K562 (cell line): ENCODE measurements at regions not wholly inside any gene's neighbourhood (a gene's known extent, or its start where the extent isn't known, plus 50 kb on each side); places are given as distances from the start of the nearest gene placed in this dataset.

Experiments
- CREM ChIP-seq: IDR thresholded peaks from 2 replicates; pipeline ENCODE4 v1.6.1; 2014; ENCODE audit warnings: antibody characterized with exemption, low read depth
- GTF2E2 ChIP-seq: fragments of 200-800 bp; sonication (Bioruptor generic); IDR thresholded peaks from 2 replicates; pipeline ENCODE4 v1.6.1; 2016; ENCODE audit warnings: missing genetic modification characterization, missing compliant biosample characterization
- KAT7 ChIP-seq: sonication (generic); formaldehyde crosslinking; IDR thresholded peaks from 2 replicates; pipeline ENCODE4 v1.8.0; 2022; ENCODE audit warnings: missing genetic modification reagents, mild to moderate bottlenecking, borderline replicate concordance
- MEIS2 ChIP-seq: fragments of 450-650 bp; IDR thresholded peaks from 2 replicates; pipeline ENCODE4 v1.6.1; 2014; ENCODE audit warnings: mild to moderate bottlenecking; ENCODE audit not compliant: partially characterized antibody
- NFIC ChIP-seq: fragments of 450-650 bp; IDR thresholded peaks from 2 replicates; pipeline ENCODE4 v1.6.1; 2017; ENCODE audit warnings: mild to moderate bottlenecking, inconsistent platforms
- NR1H2 ChIP-seq: sonication (generic); formaldehyde crosslinking; IDR thresholded peaks from 2 replicates; pipeline ENCODE4 v1.4.0; 2020; ENCODE audit warnings: mild to moderate bottlenecking, missing genetic modification reagents
- PHF8 ChIP-seq: fragments of 200-600 bp; sonication (generic); IDR thresholded peaks from 2 replicates; pipeline ENCODE4 v1.6.1; 2012; ENCODE audit warnings: mixed run types, mild to moderate bottlenecking, inconsistent platforms, low read length, moderate library complexity, borderline replicate concordance
- RBM34 ChIP-seq: fragments of 200-400 bp; formaldehyde crosslinking; IDR thresholded peaks from 2 replicates; pipeline ENCODE4 v1.6.1; 2018; ENCODE audit warnings: low read length, borderline replicate concordance; ENCODE audit not compliant: insufficient read depth
- RNF2 ChIP-seq: sonication (generic); IDR thresholded peaks from 2 replicates; pipeline ENCODE4 v1.6.1; 2016
- SLC30A9 ChIP-seq: fragments of 250-450 bp; sonication (Bioruptor Pico); IDR thresholded peaks from 2 replicates; pipeline ENCODE4 v1.8.0; 2022; ENCODE audit warnings: mild to moderate bottlenecking, moderate library complexity
- SUPT5H ChIP-seq: fragments of 450-650 bp; IDR thresholded peaks from 2 replicates; pipeline ENCODE4 v1.6.1; 2016
- TRIM24 ChIP-seq, 2 experiments: fragments of 450-650 bp; IDR thresholded peaks; 2 replicates each; pipeline ENCODE4 v1.6.1; 2016
- WHSC1 ChIP-seq: IDR thresholded peaks from one replicate; pipeline ENCODE4 v1.6.1; 2012; ENCODE audit warnings: low read length, control low read depth, inconsistent platforms
- YBX1 ChIP-seq: fragments of 450-650 bp; IDR thresholded peaks from 2 replicates; pipeline ENCODE4 v1.7.1; 2016; ENCODE audit warnings: mild to moderate bottlenecking
- ZEB2 ChIP-seq: fragments of 450-650 bp; IDR thresholded peaks from 2 replicates; pipeline ENCODE4 v1.6.1; 2016
- ZNF282 ChIP-seq: sonication (generic); formaldehyde crosslinking; IDR thresholded peaks from 2 replicates; pipeline ENCODE4 v1.8.1; 2023; ENCODE audit warnings: missing genetic modification reagents
- ZNF77 ChIP-seq: fragments of 250-450 bp; sonication (Bioruptor Pico); IDR thresholded peaks from 2 replicates; pipeline ENCODE4 v1.5.0; 2020
- TF ChIP-seq, protein P1 (sequence below): IDR thresholded peaks from 2 replicates; pipeline ENCODE4 v1.6.1; 2011; ENCODE audit warnings: borderline replicate concordance, low read depth, mild to moderate bottlenecking, moderate library complexity, low read length; ENCODE audit not compliant: insufficient read depth, poor library complexity, severe bottlenecking
- TF ChIP-seq, protein P2 (sequence below): fragments of 450-650 bp; IDR thresholded peaks from 2 replicates; pipeline ENCODE4 v1.6.1; 2017; ENCODE audit warnings: antibody characterized with exemption
- TF ChIP-seq, protein P3 (sequence below): fragments of 250-450 bp; sonication (Bioruptor Pico); IDR thresholded peaks from 2 replicates; pipeline ENCODE4 v1.5.0; 2021; ENCODE audit warnings: mild to moderate bottlenecking, borderline replicate concordance
- TF ChIP-seq, protein P4 (sequence below): sonication (generic); formaldehyde crosslinking; IDR thresholded peaks from 2 replicates; pipeline ENCODE4 v1.8.0; 2022; ENCODE audit warnings: mild to moderate bottlenecking, missing genetic modification reagents

DNA sequence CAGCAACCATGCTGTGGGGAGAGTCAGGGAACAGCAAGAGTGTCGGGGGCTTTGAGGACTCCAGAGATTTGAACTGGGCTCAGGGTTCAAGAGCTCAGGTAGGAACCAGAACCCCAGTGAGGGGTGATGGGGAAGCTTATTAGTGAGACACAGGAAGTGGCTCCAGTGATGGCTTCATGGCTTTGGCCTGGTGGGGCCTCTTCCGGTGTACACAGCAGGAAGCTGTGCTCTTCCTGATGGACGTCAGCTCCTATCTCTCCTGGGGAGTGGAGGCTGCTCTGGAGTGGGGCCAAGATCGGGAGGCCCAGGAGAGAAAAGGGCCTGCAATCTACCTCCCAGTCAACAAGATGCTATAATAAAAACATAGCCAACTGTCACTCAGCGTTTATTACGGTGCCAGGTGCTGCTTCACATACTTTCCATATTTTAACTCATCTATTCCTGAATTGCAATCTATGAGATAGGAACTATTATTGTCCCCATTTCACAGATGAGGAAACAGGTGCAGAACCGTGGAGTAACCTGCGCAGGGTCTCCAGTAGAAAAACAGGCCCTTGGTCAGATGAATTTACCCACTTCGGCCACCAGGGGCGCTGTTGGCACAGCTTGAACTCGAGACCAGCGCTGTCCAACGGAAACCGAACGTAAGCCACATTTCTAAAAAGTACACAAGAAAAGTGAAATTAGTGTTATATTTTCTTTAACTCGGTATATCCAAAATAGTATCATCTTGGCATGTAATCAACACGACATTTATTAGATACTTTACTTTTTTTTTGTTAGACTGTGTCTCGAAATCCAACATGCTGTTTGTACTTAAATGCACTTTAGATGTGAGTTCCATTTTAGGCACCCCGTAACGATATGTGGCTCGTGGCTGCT is 63.6 kb upstream of the DLK1 start (continued):
- TF ChIP-seq, protein P1, sequence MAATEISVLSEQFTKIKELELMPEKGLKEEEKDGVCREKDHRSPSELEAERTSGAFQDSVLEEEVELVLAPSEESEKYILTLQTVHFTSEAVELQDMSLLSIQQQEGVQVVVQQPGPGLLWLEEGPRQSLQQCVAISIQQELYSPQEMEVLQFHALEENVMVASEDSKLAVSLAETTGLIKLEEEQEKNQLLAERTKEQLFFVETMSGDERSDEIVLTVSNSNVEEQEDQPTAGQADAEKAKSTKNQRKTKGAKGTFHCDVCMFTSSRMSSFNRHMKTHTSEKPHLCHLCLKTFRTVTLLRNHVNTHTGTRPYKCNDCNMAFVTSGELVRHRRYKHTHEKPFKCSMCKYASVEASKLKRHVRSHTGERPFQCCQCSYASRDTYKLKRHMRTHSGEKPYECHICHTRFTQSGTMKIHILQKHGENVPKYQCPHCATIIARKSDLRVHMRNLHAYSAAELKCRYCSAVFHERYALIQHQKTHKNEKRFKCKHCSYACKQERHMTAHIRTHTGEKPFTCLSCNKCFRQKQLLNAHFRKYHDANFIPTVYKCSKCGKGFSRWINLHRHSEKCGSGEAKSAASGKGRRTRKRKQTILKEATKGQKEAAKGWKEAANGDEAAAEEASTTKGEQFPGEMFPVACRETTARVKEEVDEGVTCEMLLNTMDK: peak; percentile 2
- TF ChIP-seq YBX1: no peak
- TF ChIP-seq RBM34: no peak
- TF ChIP-seq SLC30A9 (CRISPR knock-in tag): no peak
- peak; percentile 72 for TF ChIP-seq NFIC
- TF ChIP-seq, protein P2, sequence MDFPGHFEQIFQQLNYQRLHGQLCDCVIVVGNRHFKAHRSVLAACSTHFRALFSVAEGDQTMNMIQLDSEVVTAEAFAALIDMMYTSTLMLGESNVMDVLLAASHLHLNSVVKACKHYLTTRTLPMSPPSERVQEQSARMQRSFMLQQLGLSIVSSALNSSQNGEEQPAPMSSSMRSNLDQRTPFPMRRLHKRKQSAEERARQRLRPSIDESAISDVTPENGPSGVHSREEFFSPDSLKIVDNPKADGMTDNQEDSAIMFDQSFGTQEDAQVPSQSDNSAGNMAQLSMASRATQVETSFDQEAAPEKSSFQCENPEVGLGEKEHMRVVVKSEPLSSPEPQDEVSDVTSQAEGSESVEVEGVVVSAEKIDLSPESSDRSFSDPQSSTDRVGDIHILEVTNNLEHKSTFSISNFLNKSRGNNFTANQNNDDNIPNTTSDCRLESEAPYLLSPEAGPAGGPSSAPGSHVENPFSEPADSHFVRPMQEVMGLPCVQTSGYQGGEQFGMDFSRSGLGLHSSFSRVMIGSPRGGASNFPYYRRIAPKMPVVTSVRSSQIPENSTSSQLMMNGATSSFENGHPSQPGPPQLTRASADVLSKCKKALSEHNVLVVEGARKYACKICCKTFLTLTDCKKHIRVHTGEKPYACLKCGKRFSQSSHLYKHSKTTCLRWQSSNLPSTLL: no peak
- no peak for TF ChIP-seq NR1H2 (CRISPR knock-in tag)
- no peak for TF ChIP-seq ZNF77
- TF ChIP-seq TRIM24 (IDR thresholded peaks at IDR 0.05): peak in 1 of 2 experiments; percentile 67; a peak in 2 of 4 replicates
- TF ChIP-seq ZNF282 (CRISPR knock-in tag): no peak
- TF ChIP-seq WHSC1: no peak
- TF ChIP-seq GTF2E2 (tag): peak; percentile 72
- TF ChIP-seq MEIS2: no peak
- no peak for TF ChIP-seq KAT7 (CRISPR knock-in tag)
- TF ChIP-seq ZEB2: peak; percentile 62; the same call in 1 of the 2 replicates
- TF ChIP-seq, protein P3, sequence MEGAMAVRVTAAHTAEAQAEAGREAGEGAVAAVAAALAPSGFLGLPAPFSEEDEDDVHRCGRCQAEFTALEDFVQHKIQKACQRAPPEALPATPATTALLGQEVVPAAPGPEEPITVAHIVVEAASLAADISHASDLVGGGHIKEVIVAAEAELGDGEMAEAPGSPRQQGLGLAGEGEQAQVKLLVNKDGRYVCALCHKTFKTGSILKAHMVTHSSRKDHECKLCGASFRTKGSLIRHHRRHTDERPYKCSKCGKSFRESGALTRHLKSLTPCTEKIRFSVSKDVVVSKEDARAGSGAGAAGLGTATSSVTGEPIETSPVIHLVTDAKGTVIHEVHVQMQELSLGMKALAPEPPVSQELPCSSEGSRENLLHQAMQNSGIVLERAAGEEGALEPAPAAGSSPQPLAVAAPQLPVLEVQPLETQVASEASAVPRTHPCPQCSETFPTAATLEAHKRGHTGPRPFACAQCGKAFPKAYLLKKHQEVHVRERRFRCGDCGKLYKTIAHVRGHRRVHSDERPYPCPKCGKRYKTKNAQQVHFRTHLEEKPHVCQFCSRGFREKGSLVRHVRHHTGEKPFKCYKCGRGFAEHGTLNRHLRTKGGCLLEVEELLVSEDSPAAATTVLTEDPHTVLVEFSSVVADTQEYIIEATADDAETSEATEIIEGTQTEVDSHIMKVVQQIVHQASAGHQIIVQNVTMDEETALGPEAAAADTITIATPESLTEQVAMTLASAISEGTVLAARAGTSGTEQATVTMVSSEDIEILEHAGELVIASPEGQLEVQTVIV (CRISPR knock-in tag): no peak
- TF ChIP-seq SUPT5H: no peak
- peak; percentile 4; the same call in 1 of the 2 replicates for TF ChIP-seq CREM
- TF ChIP-seq, protein P4, sequence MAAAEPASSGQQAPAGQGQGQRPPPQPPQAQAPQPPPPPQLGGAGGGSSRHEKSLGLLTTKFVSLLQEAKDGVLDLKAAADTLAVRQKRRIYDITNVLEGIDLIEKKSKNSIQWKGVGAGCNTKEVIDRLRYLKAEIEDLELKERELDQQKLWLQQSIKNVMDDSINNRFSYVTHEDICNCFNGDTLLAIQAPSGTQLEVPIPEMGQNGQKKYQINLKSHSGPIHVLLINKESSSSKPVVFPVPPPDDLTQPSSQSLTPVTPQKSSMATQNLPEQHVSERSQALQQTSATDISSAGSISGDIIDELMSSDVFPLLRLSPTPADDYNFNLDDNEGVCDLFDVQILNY (CRISPR knock-in tag): no peak
- no peak for TF ChIP-seq RNF2
- TF ChIP-seq PHF8: no peak; the same call in 1 of the 2 replicates
